SU-DHL-6 (cell line): ENCODE measurements at regions not wholly inside any gene's neighbourhood (a gene's known extent, or its start where the extent isn't known, plus 50 kb on each side); places are given as distances from the start of the nearest gene placed in this dataset.

ENCODE experiments used
- EZH2phosphoT487 ChIP-seq: fragments of 200-600 bp; sonication (generic), shearing (Covaris generic); conservative IDR thresholded peaks from 2 replicates; pipeline ENCODE4 v1.6.1; 2018; ENCODE audit warnings: mild to moderate bottlenecking, antibody characterized with exemption, low read length, moderate library complexity, mixed read lengths
- TF ChIP-seq, protein P1 (sequence below): fragments of 200-600 bp; sonication (generic); IDR thresholded peaks from one replicate; pipeline ENCODE4 v1.5.1; 2017; ENCODE audit warnings: antibody characterized with exemption, mild to moderate bottlenecking, low read length, moderate library complexity; ENCODE audit not compliant: insufficient read depth, poor library complexity, severe bottlenecking

DNA sequence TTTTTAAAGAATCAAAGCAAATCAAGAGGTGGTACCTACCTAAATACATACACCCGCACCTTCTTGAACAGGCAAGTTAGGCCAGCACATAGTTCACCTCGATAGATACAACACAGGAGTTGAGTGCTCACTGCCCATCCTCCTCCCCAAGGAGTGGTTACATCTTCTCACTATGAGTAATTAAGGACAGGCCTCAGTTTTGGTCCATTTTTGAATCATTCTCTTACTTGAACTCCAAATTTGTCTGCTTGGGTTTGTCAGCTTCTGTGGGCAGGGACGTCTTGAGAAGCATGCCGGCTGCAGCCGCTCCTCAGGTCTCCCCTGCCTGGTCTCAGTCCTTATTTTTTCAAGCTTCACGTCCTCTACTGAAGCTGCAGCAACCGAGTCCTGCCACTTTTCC, 190.6 kb upstream of the RBPJ start:
- TF ChIP-seq, protein P1, sequence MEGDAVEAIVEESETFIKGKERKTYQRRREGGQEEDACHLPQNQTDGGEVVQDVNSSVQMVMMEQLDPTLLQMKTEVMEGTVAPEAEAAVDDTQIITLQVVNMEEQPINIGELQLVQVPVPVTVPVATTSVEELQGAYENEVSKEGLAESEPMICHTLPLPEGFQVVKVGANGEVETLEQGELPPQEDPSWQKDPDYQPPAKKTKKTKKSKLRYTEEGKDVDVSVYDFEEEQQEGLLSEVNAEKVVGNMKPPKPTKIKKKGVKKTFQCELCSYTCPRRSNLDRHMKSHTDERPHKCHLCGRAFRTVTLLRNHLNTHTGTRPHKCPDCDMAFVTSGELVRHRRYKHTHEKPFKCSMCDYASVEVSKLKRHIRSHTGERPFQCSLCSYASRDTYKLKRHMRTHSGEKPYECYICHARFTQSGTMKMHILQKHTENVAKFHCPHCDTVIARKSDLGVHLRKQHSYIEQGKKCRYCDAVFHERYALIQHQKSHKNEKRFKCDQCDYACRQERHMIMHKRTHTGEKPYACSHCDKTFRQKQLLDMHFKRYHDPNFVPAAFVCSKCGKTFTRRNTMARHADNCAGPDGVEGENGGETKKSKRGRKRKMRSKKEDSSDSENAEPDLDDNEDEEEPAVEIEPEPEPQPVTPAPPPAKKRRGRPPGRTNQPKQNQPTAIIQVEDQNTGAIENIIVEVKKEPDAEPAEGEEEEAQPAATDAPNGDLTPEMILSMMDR: no peak
- no peak for TF ChIP-seq EZH2phosphoT487
